ENCODE measurements at regions not wholly inside any gene's neighbourhood (a gene's known extent, or its start where the extent isn't known, plus 50 kb on each side); places are given as distances from the start of the nearest gene placed in this dataset.

DNA sequence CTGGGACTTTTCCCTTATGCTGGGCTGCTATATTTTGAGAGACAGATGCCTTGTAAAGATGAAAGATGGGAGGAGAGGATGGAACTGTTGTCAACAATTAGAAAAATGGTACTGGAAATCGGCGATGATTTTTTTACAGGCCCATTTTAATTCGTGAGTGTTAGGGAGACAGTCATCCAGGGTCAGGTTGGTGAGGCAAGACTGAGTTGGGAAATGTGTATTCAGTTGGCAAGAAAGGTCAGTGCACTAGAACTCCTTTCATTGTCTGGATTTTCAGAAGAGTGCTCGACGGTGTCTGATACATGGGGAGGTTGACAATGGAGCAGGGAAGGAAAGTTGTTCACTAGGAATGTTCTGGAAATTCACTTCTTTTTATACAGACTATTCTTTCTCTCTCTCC, 394.4 kb downstream of the QKI start:
- intact Hi-C loops (cut with micrococcal nuclease; ENCODE audit: unreplicated experiment), result no loop called here
- CTCF ChIA-PET, result no interaction called here
- Mint-ChIP-seq H3K36me3 (ENCODE audit: insufficient read depth, unreplicated experiment) (no peaks in the 10 kb centered on the region), H3K27me3 (ENCODE audit: unreplicated experiment) (no peaks in the 10 kb centered on the region), H3K27ac (ENCODE audit: unreplicated experiment) (no peak overlapping the region), H3K9me3 (ENCODE audit: low read depth, unreplicated experiment) (no peaks in the 10 kb centered on the region), H3K4me3 (ENCODE audit: low read depth, unreplicated experiment) (no peak overlapping the region), H3K4me1 (ENCODE audit: low read depth, unreplicated experiment) (no peaks in the 10 kb centered on the region)
- no TSS peak for BruUV-seq (replicated peaks)
- TF ChIP-seq, protein P1, sequence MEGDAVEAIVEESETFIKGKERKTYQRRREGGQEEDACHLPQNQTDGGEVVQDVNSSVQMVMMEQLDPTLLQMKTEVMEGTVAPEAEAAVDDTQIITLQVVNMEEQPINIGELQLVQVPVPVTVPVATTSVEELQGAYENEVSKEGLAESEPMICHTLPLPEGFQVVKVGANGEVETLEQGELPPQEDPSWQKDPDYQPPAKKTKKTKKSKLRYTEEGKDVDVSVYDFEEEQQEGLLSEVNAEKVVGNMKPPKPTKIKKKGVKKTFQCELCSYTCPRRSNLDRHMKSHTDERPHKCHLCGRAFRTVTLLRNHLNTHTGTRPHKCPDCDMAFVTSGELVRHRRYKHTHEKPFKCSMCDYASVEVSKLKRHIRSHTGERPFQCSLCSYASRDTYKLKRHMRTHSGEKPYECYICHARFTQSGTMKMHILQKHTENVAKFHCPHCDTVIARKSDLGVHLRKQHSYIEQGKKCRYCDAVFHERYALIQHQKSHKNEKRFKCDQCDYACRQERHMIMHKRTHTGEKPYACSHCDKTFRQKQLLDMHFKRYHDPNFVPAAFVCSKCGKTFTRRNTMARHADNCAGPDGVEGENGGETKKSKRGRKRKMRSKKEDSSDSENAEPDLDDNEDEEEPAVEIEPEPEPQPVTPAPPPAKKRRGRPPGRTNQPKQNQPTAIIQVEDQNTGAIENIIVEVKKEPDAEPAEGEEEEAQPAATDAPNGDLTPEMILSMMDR (IDR thresholded peaks at IDR 0.05; ENCODE audit: unreplicated experiment), result no peak
- no peak for DNase-seq

DNA sequence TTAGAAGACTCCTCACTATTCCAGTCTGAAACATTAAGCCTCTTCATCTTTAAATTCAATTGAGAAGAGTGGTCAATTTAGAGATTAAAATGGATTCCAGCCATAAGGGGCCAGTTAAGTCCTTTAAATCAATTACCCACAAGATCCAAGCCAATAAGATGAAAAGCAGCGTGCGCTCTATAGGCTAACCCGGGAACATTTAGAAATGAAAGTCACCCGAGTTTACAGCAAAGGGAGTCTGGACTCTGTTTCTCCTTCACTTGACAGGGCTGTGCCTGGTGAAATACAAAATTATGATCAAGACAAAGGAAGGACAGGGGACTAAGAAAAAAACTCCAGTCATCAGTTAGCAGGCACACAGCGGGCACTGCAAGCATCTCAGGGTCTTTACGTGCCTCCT, 393.7 kb downstream of the QKI start:
- BruUV-seq (replicated peaks), result no TSS peak
- intact Hi-C loops (cut with micrococcal nuclease; ENCODE audit: unreplicated experiment), result no loop called here
- CTCF ChIA-PET, result no interaction called here
- Mint-ChIP-seq H3K4me3 (ENCODE audit: low read depth, unreplicated experiment) (no peak overlapping the region), H3K27me3 (ENCODE audit: unreplicated experiment) (no peaks in the 10 kb centered on the region), H3K36me3 (ENCODE audit: insufficient read depth, unreplicated experiment) (no peaks in the 10 kb centered on the region), H3K4me1 (ENCODE audit: low read depth, unreplicated experiment) (no peaks in the 10 kb centered on the region), H3K9me3 (ENCODE audit: low read depth, unreplicated experiment) (no peaks in the 10 kb centered on the region), H3K27ac (ENCODE audit: unreplicated experiment) (no peak overlapping the region)
- TF ChIP-seq, protein P1 (IDR thresholded peaks at IDR 0.05; ENCODE audit: unreplicated experiment), result no peak
- DNase-seq, result no peak

DNA sequence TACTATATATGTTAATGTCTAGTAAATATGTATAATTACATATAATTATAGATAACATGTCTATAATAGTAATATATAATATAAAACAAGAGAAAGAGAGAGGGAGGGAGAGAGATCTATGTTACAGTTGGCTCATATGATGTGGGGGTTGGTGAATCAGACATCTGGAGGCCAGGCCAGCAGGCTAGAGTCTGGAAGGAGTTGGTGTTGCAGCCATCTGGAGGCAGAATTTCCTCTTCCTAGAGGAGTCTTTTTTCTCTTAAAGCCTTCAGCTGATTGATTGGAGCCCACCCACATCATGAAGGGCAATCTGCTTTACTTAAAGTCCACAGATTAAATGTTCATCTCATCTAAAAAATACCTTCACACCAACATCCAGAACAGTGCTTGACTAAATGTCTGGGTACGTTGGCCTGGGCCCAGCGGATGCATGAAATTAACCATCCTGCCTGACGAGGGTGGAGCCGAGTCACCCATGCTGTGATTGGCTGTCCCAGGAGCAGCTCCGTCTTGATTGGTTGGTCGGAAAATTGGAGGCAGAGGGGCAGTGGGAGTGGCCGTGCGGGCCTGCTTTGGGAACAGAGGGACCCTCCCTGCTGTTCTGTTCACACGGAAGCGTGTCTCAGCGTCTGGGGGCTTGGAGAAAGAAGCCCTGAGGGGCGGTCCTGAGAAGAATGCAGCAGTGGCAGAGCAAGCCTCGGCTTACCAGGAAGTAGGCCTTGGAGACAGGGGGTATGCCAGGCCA, 392.4 kb downstream of the QKI start:
- no peaks in the 10 kb centered on the region for H3K9me3 Mint-ChIP-seq (ENCODE audit: low read depth, unreplicated experiment)
- BruUV-seq (replicated peaks), result no TSS peak

DNA sequence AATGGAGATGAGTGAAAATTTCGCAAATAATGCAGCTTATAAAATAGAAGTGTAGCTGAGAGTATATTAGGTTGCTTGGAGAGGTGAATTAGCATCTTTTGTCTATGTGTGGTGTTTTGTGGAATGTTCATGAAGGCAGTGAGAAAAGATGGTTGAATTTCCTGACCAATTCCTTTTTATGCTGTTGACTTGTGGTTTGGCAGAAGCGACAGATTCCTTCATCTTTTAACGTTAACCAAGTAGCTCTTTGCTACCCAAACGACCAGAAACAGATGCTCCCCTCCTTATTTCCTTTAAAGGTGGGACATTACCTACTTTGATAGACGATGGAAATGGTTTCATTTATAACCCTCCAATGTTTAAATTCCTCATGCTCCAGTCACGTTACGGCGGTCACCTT, 390.5 kb downstream of the QKI start:
- TF ChIP-seq, protein P1 (IDR thresholded peaks at IDR 0.05; ENCODE audit: unreplicated experiment), result no peak
- no peak overlapping the region for H3K4me3 Mint-ChIP-seq (ENCODE audit: low read depth, unreplicated experiment)
- no peak for DNase-seq
- H3K27ac Mint-ChIP-seq (ENCODE audit: unreplicated experiment), result no peak overlapping the region
- no peaks in the 10 kb centered on the region for H3K27me3 Mint-ChIP-seq (ENCODE audit: unreplicated experiment)
- CTCF ChIA-PET, result no interaction called here
- BruUV-seq (replicated peaks), result no TSS peak
- H3K9me3 Mint-ChIP-seq (ENCODE audit: low read depth, unreplicated experiment), result no peaks in the 10 kb centered on the region
- intact Hi-C loops (cut with micrococcal nuclease; ENCODE audit: unreplicated experiment), result no loop called here
- H3K4me1 Mint-ChIP-seq (ENCODE audit: low read depth, unreplicated experiment), result no peaks in the 10 kb centered on the region
- no peaks in the 10 kb centered on the region for H3K36me3 Mint-ChIP-seq (ENCODE audit: insufficient read depth, unreplicated experiment)

More for the DNA sequence above, 392.4 kb downstream of the QKI start:
- no peaks in the 10 kb centered on the region for H3K4me1 Mint-ChIP-seq (ENCODE audit: low read depth, unreplicated experiment)
- H3K4me3 Mint-ChIP-seq (ENCODE audit: low read depth, unreplicated experiment), result no peak overlapping the region
- H3K27ac Mint-ChIP-seq (ENCODE audit: unreplicated experiment), result no peak overlapping the region
- TF ChIP-seq, protein P1 (IDR thresholded peaks at IDR 0.05; ENCODE audit: unreplicated experiment), result no peak
- no peaks in the 10 kb centered on the region for H3K27me3 Mint-ChIP-seq (ENCODE audit: unreplicated experiment)
- intact Hi-C loops (cut with micrococcal nuclease; ENCODE audit: unreplicated experiment), result no loop called here
- no peak for DNase-seq
- CTCF ChIA-PET, result no interaction called here
- H3K36me3 Mint-ChIP-seq (ENCODE audit: insufficient read depth, unreplicated experiment), result no peaks in the 10 kb centered on the region
